HG03159 (cell line): ENCODE measurements at regions not wholly inside any gene's neighbourhood (a gene's known extent, or its start where the extent isn't known, plus 50 kb on each side); places are given as distances from the start of the nearest gene placed in this dataset.
"Not testable (repeated sequence)": the region's sequence is repeated elsewhere in the genome, so short reads cannot be mapped to it uniquely, and the experiment has no call there.

Experiments
- ATAC-seq: cut with Tn5 transposase; IDR thresholded peaks from one replicate; pipeline ENCODE4 v1.9.1; 2021; ENCODE audit warnings: mild to moderate bottlenecking, moderate library complexity; ENCODE audit not compliant: unreplicated experiment

GRCh38 chr2:17148407-17149145 is 369.7 kb downstream of the RAD51AP2 start:
- ATAC-seq: peak; percentile 49

DNA sequence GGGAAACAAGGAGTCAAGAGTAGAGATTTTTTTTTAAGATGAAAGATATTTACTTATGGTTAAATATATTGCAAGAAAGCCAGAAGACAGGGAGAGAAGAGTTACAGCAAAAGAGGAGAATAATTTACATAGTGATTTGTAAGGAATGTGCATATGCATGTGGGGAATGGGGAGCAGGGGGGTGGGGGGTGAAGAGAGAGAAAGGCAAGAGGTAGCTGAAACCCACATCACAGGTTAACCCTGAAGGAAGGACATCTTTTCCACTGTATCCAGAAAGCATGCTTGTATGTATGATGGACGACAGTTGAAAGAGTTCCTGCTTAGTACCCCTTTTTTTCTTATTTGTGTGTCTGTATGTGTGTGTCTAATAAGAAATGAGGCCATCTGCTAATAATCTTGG is 371.9 kb downstream of the RAD51AP2 start:
- no peak for ATAC-seq

DNA sequence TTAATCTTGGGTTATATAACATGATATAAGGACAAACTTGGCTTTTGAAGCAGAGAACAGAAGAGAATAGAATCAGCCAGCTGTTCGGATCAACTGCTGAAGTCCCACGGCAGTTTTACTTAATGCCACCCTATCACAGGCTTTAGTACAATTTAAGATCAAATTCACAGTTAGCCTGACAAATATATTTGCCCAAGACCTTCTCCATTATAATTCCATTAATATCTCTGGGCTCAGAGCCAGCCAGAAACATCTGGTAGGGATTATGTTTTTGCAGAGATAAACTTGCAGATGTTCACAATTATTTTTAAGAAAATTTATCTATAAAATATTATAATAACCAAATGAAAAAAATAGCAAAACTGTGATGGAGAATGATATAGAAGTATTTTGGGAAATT is 381.4 kb downstream of the RAD51AP2 start:
- no peak for ATAC-seq

- ATAC-seq: no peak
Measured at GRCh38 chr2:17136231-17136630, 382.0 kb downstream of the RAD51AP2 start.

DNA sequence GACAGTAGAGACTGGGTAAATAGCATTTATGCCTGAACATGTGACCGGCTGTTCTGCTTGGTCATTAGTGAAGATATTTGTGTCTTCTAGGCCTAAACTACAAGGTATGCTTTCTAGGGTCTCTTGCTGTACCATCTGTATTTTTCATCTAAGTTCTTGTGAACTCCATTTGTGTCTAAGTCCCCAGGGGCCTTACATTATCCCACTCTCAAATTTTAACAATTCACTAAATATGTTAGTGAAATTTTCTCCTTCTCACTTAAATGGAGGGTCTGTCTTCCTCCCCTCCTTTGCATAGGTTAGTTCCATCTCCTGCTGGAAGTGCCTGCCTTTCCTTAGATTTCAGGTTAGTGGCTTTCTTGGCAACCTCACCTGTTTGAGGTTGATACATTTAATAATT is 382.6 kb downstream of the RAD51AP2 start:
- no peak for ATAC-seq

GRCh38 chr2:17133052-17133671 is 385.1 kb downstream of the RAD51AP2 start:
- no peak for ATAC-seq

GRCh38 chr2:17130627-17131026 is 387.6 kb downstream of the RAD51AP2 start:
- ATAC-seq: not testable (repeated sequence)

GRCh38 chr2:17125989-17126620 is 392.1 kb downstream of the RAD51AP2 start:
- no peak for ATAC-seq

DNA sequence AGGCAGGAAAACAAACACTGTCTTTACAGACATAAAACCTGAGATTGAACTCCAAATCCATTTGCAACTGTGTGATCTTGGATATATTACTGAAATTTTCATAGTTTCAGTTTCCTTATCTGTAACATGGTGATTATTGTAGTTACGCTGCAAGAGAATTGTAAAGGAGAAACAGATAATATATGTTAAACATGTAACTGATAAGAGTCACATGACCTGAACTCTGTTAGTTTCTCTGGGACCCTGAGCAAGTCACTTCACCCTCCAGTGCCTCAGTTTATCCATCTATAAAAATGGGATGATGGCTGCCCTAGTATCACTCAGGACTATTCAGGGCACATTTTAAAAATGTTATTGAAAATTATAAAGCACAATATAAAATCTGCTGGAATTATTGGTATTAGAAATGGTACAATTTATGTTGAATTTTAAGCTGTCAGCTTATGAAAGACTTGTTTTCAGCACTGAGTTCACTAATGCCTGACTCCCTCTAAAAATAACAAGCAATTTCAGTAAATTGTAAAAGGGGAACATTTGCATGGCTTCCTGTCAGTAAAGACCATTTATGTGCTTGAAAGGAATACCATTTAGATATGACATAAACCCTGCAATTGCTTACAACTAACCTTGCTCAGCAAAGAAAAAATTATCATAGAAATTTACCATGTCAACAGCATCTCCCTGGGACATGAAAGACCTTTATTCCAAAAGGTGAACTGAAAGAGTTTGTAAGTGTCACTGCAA is 393.5 kb downstream of the RAD51AP2 start:
- no peak for ATAC-seq

GRCh38 chr2:17122887-17123501 is 395.2 kb downstream of the RAD51AP2 start:
- ATAC-seq: no peak

GRCh38 chr2:17115466-17115865 is 402.8 kb downstream of the RAD51AP2 start:
- ATAC-seq: no peak

GRCh38 chr2:17115042-17115441 is 403.2 kb downstream of the RAD51AP2 start:
- no peak for ATAC-seq

DNA sequence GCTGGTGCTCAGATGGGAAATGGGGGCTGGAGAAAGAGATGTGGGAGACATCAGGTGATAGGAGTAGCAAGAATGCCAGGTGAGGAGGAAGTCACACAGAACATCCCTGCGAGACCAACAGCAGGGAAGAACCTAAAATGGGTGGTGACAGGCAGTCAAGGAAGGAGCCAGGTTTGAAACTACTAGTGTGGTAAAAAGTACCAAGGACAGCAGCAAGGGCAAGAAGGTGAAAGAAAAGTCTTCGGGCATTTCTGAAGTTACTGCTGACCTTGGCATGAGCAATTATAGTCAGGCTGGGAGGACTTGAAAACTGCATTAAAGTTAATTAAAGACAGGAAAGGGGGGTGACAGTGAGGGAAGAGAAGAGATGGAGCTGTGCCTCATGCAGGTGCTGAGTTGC is 410.4 kb downstream of the RAD51AP2 start:
- ATAC-seq: no peak

DNA sequence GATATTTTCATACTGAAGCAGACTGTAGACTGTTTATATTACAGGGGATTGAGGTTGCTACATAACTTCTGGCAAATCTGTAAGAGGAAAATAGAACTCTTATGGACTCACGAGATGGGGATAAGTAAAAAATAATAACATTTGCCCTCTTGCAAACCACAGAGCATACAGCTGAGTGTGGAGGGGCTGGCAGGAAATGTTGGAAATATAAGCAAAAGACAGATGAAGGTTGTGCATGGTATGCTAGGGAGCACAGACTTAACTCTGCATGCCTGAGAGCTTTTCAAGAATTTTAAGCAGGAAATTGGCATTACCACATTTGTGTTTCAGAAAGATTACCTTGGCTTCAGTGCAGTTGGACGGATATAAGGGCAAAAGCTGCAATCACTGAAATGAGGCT is 411.1 kb downstream of the RAD51AP2 start:
- ATAC-seq: no peak

DNA sequence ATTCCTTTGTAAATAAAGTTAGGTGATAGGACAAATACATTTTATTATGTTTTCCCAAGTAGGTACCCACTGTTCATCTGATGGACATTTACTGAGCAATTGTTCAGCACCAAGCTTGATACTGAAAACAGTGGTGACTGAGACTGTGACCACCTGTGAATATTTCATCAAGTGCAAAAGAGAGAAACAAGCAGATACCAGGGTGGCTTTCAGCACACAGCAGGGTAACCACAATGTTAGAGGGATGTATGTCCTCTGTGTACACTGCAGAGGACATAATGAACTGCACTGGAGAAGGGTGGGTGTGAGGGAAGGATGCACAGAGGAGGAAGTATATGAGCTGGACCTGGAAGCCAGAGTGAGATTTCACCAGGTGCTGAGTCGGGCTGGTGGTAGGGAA is 411.8 kb downstream of the RAD51AP2 start:
- no peak for ATAC-seq

- peak; percentile 81 for ATAC-seq
Measured at GRCh38 chr2:17104454-17104853, 413.8 kb downstream of the RAD51AP2 start.

- no peak for ATAC-seq
Measured at GRCh38 chr2:17101596-17101995, 416.6 kb downstream of the RAD51AP2 start.

- no peak for ATAC-seq
Measured at GRCh38 chr2:17101091-17101490, 417.1 kb downstream of the RAD51AP2 start.

DNA sequence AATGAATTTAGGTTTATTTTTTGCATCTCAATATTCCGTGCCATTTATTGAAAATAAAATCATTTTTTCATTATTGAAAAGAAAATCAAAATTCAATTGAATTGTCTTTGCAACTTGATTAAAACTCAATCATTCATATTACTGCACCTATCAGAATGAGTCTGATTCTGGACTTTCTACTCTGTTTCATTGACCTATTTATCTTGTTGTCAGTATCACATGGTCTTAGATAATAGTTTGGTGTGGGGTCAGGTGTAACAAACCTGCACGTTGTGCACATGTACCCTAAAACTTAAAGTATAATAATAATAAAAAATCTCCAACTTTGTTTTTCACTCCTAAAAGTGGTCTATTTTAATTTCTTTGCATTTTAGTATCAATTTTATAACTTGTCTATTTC is 422.9 kb downstream of the RAD51AP2 start:
- no peak for ATAC-seq

DNA sequence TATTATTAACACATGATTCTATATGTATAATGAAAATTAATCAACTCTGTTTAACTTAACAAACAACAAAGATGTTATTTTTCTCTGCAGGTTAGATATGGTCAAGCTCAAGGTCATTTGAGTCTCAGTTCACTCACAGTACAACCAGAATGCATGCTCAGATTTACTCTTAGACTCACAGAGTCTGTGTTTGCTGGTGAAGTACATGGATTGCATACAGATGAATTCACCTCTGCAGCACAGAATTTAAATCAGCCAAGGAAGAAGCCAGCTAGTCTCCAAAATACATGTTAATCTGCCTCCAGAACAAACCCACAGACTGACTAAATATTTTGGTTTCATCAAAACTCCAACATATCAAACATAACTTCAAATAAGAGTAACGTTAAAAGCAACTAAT is 424.5 kb downstream of the RAD51AP2 start:
- no peak for ATAC-seq

DNA sequence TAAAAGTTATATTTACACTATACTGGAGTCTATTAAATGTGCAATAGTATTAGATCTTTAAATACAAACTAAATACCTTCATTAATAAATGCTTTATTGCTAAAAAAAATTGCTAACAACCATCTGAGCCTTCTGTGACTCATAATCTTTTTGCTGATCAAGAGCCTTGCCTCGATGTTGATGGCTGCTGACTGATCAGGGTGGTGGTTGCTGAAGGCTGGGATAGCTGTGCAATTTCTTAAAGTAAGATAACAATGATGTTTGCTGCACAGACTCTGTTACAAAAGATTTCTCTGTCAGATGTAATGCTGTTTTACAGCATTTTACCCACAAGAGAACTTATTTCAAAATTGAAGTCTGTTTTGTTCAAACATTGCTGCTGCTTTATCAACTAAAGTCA is 421.4 kb upstream of the CYRIA start:
- no peak for ATAC-seq
